SK-N-SH (cell line): ENCODE measurements at regions not wholly inside any gene's neighbourhood (a gene's known extent, or its start where the extent isn't known, plus 50 kb on each side); places are given as distances from the start of the nearest gene placed in this dataset.

Source experiments
- CHD2 ChIP-seq: fragments of 150-350 bp; IDR thresholded peaks from 2 replicates; pipeline ENCODE4 v1.6.1; 2018; ENCODE audit warnings: low read length; ENCODE audit not compliant: partially characterized antibody
- JUND ChIP-seq: IDR thresholded peaks from 2 replicates; pipeline ENCODE4 v1.4.0; 2012
- MEF2A ChIP-seq: IDR thresholded peaks from 2 replicates; pipeline ENCODE4 v1.4.0; 2012; ENCODE audit warnings: low read depth, borderline replicate concordance
- TAF1 ChIP-seq: IDR thresholded peaks from 2 replicates; pipeline ENCODE4 v1.6.1; 2012; ENCODE audit warnings: low read depth, mild to moderate bottlenecking, low read length, moderate library complexity, borderline replicate concordance
- YY1 ChIP-seq: IDR thresholded peaks from 2 replicates; pipeline ENCODE4 v1.4.0; 2012; ENCODE audit warnings: low read depth, mild to moderate bottlenecking
- TF ChIP-seq, protein P1 (sequence below): fragments of 200-600 bp; sonication (generic); IDR thresholded peaks from 2 replicates; pipeline ENCODE4 v1.6.1; 2017; ENCODE audit warnings: antibody characterized with exemption, mild to moderate bottlenecking, moderate library complexity

- no peak for TF ChIP-seq MEF2A
- TF ChIP-seq, protein P1, sequence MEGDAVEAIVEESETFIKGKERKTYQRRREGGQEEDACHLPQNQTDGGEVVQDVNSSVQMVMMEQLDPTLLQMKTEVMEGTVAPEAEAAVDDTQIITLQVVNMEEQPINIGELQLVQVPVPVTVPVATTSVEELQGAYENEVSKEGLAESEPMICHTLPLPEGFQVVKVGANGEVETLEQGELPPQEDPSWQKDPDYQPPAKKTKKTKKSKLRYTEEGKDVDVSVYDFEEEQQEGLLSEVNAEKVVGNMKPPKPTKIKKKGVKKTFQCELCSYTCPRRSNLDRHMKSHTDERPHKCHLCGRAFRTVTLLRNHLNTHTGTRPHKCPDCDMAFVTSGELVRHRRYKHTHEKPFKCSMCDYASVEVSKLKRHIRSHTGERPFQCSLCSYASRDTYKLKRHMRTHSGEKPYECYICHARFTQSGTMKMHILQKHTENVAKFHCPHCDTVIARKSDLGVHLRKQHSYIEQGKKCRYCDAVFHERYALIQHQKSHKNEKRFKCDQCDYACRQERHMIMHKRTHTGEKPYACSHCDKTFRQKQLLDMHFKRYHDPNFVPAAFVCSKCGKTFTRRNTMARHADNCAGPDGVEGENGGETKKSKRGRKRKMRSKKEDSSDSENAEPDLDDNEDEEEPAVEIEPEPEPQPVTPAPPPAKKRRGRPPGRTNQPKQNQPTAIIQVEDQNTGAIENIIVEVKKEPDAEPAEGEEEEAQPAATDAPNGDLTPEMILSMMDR = no peak
- no peak for TF ChIP-seq TAF1
- TF ChIP-seq JUND = no peak
- TF ChIP-seq CHD2 = no peak
- TF ChIP-seq YY1 = no peak
These were observed 703.6 kb downstream of the CPS1 start for GRCh38 chr2:211259831-211260476.
